NCI-H748 treated with DMSO at 0.1 percent for 48 hours (cell line): ENCODE measurements at regions not wholly inside any gene's neighbourhood (a gene's known extent, or its start where the extent isn't known, plus 50 kb on each side); places are given as distances from the start of the nearest gene placed in this dataset.

ENCODE experiments used
- DNase-seq: peaks from one replicate; lab custom pipeline; 2025; lab: John Stamatoyannopoulos, UW

- no peak for DNase-seq
Observed at GRCh38 chr3:43951813-43952212, 261.1 kb downstream of the ABHD5 start.

- no peak for DNase-seq
Observed at GRCh38 chr3:43953380-43953779, 262.6 kb downstream of the ABHD5 start.

GRCh38 chr3:43953814-43954692 lies 263.3 kb downstream of the ABHD5 start:
- no peak for DNase-seq

- DNase-seq: no peak
Observed at GRCh38 chr3:43956945-43957344, 266.2 kb downstream of the ABHD5 start.

- no peak for DNase-seq
Observed at GRCh38 chr3:43957553-43957952, 266.8 kb downstream of the ABHD5 start.

GRCh38 chr3:43958005-43958770 lies 267.4 kb downstream of the ABHD5 start:
- no peak for DNase-seq

GRCh38 chr3:43958973-43959372 lies 268.2 kb downstream of the ABHD5 start:
- no peak for DNase-seq

- DNase-seq: no peak
Observed at GRCh38 chr3:43959498-43960447, 269.0 kb downstream of the ABHD5 start.

GRCh38 chr3:43960448-43960840 lies 269.7 kb downstream of the ABHD5 start:
- no peak for DNase-seq

- DNase-seq: no peak
Observed at GRCh38 chr3:43962043-43962442, 271.3 kb downstream of the ABHD5 start.

- no peak for DNase-seq
Observed at GRCh38 chr3:43963208-43963607, 272.5 kb downstream of the ABHD5 start.

GRCh38 chr3:43964640-43965039 lies 273.9 kb downstream of the ABHD5 start:
- no peak for DNase-seq

- DNase-seq: no peak
Observed at GRCh38 chr3:43965656-43966055, 274.9 kb downstream of the ABHD5 start.

- DNase-seq: no peak
Observed at GRCh38 chr3:43966126-43966525, 275.4 kb downstream of the ABHD5 start.

GRCh38 chr3:43966530-43966929 lies 275.2 kb upstream of the TOPAZ1 start:
- DNase-seq: no peak

- peak; percentile 16 for DNase-seq
Observed at GRCh38 chr3:43968465-43968864, 273.2 kb upstream of the TOPAZ1 start.

- DNase-seq: no peak
Observed at GRCh38 chr3:43969944-43970343, 271.7 kb upstream of the TOPAZ1 start.

- no peak for DNase-seq
Observed at GRCh38 chr3:43970351-43970750, 271.3 kb upstream of the TOPAZ1 start.

- no peak for DNase-seq
Observed at GRCh38 chr3:43970920-43971319, 270.8 kb upstream of the TOPAZ1 start.

- DNase-seq: no peak
Observed at GRCh38 chr3:43971486-43971885, 270.2 kb upstream of the TOPAZ1 start.

- DNase-seq: no peak
Observed at GRCh38 chr3:43978708-43979107, 263.0 kb upstream of the TOPAZ1 start.

GRCh38 chr3:43979645-43980044 lies 262.0 kb upstream of the TOPAZ1 start:
- no peak for DNase-seq
